LNCAP (cell line): ENCODE measurements at regions not wholly inside any gene's neighbourhood (a gene's known extent, or its start where the extent isn't known, plus 50 kb on each side); places are given as distances from the start of the nearest gene placed in this dataset.

Experiments
- CTCF ChIP-seq: fragments of 450-650 bp; IDR thresholded peaks from 2 replicates; pipeline ENCODE4 v1.5.1; 2017; ENCODE audit warnings: mild to moderate bottlenecking

DNA sequence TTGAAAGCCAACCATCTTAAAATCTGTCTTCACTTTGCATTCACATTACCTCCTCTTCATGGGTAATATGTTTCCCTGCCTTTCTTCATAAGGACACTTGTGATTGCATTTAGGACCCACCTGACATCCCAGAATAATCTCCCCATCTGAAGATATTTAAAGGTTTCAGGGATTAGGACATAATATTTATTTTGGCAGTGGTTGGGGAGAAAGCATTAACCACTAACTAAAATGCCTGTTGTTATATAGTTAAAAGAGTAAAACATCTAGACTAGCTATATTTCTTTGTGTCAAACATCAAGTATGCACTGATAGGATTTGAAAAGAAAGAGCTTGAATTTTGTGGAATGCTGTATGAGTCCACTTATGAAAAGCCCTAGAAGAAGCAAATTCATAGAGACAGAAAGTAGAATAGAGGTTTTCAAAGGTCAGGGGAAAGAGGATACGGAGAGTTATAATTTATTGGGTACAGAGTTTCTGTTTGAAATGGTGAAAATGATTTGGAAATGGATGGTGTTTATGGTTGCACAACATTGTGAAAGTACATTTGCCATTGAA, 457.7 kb upstream of the SPRY2 start:
- no peak for TF ChIP-seq CTCF

DNA sequence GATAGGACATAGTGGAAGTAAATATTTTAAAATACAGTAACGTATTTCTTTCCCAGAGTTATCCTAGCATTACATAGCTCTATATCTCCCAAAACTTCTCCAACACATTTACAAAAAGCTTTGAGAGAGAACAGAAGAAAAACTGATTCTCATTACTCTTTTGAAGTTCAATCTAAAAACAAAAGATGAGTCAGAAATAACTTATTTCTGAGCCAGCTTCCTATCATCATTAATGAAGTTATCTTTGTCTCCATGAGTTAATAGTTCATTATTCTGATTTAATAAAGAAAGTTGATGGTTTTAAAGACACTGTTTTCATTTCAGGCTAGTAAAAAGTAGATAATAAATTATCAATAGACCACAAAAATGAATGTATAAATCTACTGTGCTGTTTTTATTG, 446.7 kb upstream of the SPRY2 start:
- no peak for TF ChIP-seq CTCF

DNA sequence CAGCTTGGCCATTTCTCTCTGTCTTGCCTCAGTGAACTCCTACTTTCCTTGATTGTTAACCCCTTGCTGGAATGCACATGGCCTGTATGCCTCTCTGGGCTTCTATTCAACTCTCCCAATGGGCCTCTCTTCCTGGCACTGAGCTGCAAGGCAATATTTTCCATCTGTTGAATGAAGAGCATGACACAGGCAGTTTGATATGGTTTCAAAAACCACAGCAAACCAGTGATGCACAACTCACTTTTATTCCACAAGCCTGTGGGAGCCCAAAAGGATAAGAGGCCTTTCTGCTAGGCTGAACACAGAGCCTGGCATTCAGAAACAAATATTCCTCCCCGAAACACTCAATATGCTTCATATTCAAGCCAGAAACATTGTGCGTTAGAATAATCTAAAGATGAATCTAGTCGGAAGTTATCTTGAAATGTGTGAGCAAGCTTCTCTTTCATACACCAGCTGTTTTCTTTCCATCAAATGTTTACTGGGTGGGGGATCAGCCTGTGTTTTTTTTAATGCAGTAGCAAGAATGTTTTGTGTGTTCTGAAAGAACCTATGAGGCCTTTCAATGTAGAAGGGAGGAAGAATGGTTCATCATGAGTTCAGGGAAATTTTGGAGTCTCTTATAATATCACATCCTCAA, 443.1 kb upstream of the SPRY2 start:
- no peak for TF ChIP-seq CTCF

DNA sequence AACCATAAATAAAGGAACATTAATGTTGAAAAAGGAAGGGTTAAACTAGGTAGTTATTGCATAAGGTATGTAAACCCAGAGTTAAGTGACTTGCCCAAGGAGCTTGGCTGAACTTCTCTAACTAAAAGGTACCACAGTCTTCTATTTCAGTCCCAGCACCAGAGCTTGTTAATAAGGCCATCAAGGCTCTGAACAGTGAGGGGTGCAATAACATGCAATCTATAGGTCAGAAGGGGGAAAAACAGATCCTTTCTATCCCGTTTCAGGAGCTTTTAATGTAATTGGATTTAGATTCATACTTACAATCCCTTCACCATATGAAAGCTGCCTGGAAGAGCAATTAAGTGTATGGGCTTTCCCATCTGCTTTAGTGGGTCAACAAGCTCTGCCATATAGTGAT, 441.5 kb upstream of the SPRY2 start:
- no peak for TF ChIP-seq CTCF

GRCh38 chr13:80778297-80778696, 437.4 kb upstream of the SPRY2 start:
- TF ChIP-seq CTCF, result no peak

GRCh38 chr13:80757694-80758093, 416.8 kb upstream of the SPRY2 start:
- TF ChIP-seq CTCF, result no peak

- TF ChIP-seq CTCF, result no peak
Observed at GRCh38 chr13:80755910-80756309, 415.0 kb upstream of the SPRY2 start.

GRCh38 chr13:80754441-80754840, 413.5 kb upstream of the SPRY2 start:
- no peak for TF ChIP-seq CTCF
